CD4-positive, alpha-beta T cell (primary cell): ENCODE measurements at regions not wholly inside any gene's neighbourhood (a gene's known extent, or its start where the extent isn't known, plus 50 kb on each side); places are given as distances from the start of the nearest gene placed in this dataset.
"Not testable (repeated sequence)": the region's sequence is repeated elsewhere in the genome, so short reads cannot be mapped to it uniquely, and the experiment has no call there.

Source experiments
- ATAC-seq: fragments of 200-7000 bp; cut with Tn5 transposase; one replicate; pipeline ENCODE4 v1.10.0; 2022; ENCODE audit warnings: mild to moderate bottlenecking; ENCODE audit not compliant: poor library complexity
- CTCF ChIA-PET: fragments of 350-600 bp; sonication (Branson Sonifier 250); formaldehyde crosslinking; loops from one replicate; lab custom pipeline; 2021; ENCODE audit warnings: antibody characterized with exemption, inconsistent platforms; lab: Charles Lee
- POLR2A ChIA-PET: fragments of 350-600 bp; sonication (Branson Sonifier 250); formaldehyde crosslinking; loops from one replicate; lab custom pipeline; 2021; ENCODE audit warnings: antibody characterized with exemption, inconsistent platforms; lab: Charles Lee
- DNase-seq, 14 experiments: peaks; one replicate each; pipeline ENCODE4 v3.0.0-alpha.2; 2013 to 2020; ENCODE audit warnings: mixed read lengths in 2 of 14
- H3K27ac ChIP-seq, 2 donors: one replicate each; pipeline versions ENCODE4 v1.5.1 to v1.7.0; 2013; ENCODE audit warnings: low read length in 2 of 2, low read depth in 1 of 2, mild to moderate bottlenecking in 1 of 2
- H3K27me3 ChIP-seq, 2 experiments: 1 replicate in 1 of 2; 2 replicates in 1 of 2; pipeline versions ENCODE4 v1.6.1 to v1.7.0; 2013; ENCODE audit warnings: low read length in 2 of 2, control low read depth in 1 of 2, mild to moderate bottlenecking in 1 of 2, moderate library complexity in 1 of 2; ENCODE audit not compliant: insufficient read depth in 2 of 2, control insufficient read depth in 1 of 2
- H3K36me3 ChIP-seq: one replicate; pipeline ENCODE4 v1.6.1; 2013; ENCODE audit warnings: low read length, control low read depth; ENCODE audit not compliant: insufficient read depth
- H3K4me1 ChIP-seq: one replicate; pipeline ENCODE4 v1.6.1; 2013; ENCODE audit warnings: low read length, control low read depth; ENCODE audit not compliant: insufficient read depth
- H3K4me3 ChIP-seq: one replicate; pipeline ENCODE4 v1.5.1; 2013; ENCODE audit warnings: mild to moderate bottlenecking, low read length, moderate library complexity
- H3K9me3 ChIP-seq, 2 experiments: 1 replicate in 1 of 2; 2 replicates in 1 of 2; pipeline versions ENCODE4 v1.6.1 to v1.7.0; 2013; ENCODE audit warnings: low read length in 2 of 2, mild to moderate bottlenecking in 2 of 2, control low read depth in 1 of 2, moderate library complexity in 1 of 2; ENCODE audit not compliant: control insufficient read depth in 1 of 2, insufficient read depth in 1 of 2
- H3K27ac Mint-ChIP-seq: one replicate; pipeline ENCODE4 v1.8.0; 2020; ENCODE audit warnings: mixed read lengths
- H3K27me3 Mint-ChIP-seq: one replicate; pipeline ENCODE4 v1.8.0; 2021; ENCODE audit warnings: mixed read lengths
- H3K36me3 Mint-ChIP-seq: one replicate; pipeline ENCODE4 v1.8.0; 2021; ENCODE audit warnings: low read depth, mixed read lengths
- H3K4me1 Mint-ChIP-seq: one replicate; pipeline ENCODE4 v1.8.0; 2021; ENCODE audit warnings: low read depth, mixed read lengths
- H3K4me3 Mint-ChIP-seq: one replicate; pipeline ENCODE4 v1.8.0; 2020; ENCODE audit warnings: mild to moderate bottlenecking, mixed read lengths
- H3K9me3 Mint-ChIP-seq: one replicate; pipeline ENCODE4 v1.8.0; 2020; ENCODE audit warnings: mixed read lengths
- intact Hi-C, 2 experiments: fragments of 100-400 bp; cut with DNase I in 1 of 2; cut with micrococcal nuclease in 1 of 2; formaldehyde crosslinking; loops; one replicate each; pipeline versions ENCODE4 v1.15.1 to v1.9.0; 2023 to 2025; cut with DNase I, micrococcal nuclease
- TF ChIP-seq, protein P1 (sequence below): fragments of 200-600 bp; IDR thresholded peaks from one replicate; pipeline ENCODE4 v1.8.0; 2022; ENCODE audit warnings: antibody characterized with exemption, mild to moderate bottlenecking

DNA sequence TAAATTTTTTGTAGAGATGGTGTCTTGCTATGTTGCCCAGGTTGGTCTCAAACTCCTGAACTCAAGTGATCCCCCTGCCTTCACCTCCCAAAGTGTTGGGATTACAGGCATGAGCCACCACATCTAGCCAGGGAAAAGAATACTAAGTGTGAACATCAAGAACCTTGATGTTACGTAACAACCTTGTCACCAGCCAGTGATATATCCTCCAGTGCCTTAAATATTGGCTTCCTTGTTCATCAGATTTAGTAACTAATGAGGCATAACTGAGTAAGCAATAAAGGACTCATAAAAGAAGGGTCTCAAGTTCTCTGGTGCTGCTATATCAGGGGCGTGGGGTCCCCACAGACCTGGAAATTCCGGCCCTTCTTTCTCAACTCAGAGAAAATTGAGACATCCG is 60.5 kb upstream of the ENPEP start:
- ChIA-PET POLR2A (no interaction called here), CTCF (no interaction called here)
- no peaks in the 10 kb centered on the region for H3K4me1 Mint-ChIP-seq
- no peak overlapping the region for H3K4me3 Mint-ChIP-seq
- Histone ChIP-seq H3K4me1 (no peaks in the 10 kb centered on the region), H3K36me3 (no peaks in the 10 kb centered on the region), H3K9me3 (peaks cover 0 to 13% of the 10 kb centered on the region in 2 experiments), H3K27ac (no peak overlapping the region), H3K4me3 (no peak overlapping the region), H3K27me3 (peaks cover 2 to 5% of the 10 kb centered on the region in 2 experiments)
- no peaks in the 10 kb centered on the region for H3K36me3 Mint-ChIP-seq
- no peaks in the 10 kb centered on the region for H3K9me3 Mint-ChIP-seq
- TF ChIP-seq, protein P1, sequence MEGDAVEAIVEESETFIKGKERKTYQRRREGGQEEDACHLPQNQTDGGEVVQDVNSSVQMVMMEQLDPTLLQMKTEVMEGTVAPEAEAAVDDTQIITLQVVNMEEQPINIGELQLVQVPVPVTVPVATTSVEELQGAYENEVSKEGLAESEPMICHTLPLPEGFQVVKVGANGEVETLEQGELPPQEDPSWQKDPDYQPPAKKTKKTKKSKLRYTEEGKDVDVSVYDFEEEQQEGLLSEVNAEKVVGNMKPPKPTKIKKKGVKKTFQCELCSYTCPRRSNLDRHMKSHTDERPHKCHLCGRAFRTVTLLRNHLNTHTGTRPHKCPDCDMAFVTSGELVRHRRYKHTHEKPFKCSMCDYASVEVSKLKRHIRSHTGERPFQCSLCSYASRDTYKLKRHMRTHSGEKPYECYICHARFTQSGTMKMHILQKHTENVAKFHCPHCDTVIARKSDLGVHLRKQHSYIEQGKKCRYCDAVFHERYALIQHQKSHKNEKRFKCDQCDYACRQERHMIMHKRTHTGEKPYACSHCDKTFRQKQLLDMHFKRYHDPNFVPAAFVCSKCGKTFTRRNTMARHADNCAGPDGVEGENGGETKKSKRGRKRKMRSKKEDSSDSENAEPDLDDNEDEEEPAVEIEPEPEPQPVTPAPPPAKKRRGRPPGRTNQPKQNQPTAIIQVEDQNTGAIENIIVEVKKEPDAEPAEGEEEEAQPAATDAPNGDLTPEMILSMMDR: no peak
- intact Hi-C loops: no loop called here
- DNase-seq: no peak
- peaks cover 32% of the 10 kb centered on the region for H3K27me3 Mint-ChIP-seq
- ATAC-seq: no peak
- H3K27ac Mint-ChIP-seq: no peak overlapping the region

DNA sequence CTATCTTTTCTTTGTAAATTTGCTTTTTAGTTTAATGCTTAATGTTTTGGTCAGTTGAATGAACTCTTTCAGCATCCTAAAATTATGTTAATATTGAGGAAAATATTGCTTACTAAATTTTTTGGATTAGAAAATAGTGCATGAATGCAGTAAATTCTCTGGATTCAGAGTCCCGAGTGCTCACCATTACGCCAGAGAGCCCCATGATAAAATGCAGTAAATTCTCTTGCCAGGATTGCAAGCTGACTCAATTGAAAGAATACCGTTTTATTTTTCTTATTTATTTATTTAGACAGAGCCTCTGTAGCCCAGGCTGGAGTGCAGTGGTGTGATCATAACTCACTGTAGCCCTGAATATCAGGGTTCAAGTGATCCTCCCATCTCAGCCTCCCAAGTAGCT is 60.9 kb upstream of the ENPEP start:
- no peaks in the 10 kb centered on the region for H3K4me1 ChIP-seq
- peaks cover 0 to 13% of the 10 kb centered on the region in 2 experiments for H3K9me3 ChIP-seq
- ChIA-PET POLR2A (no interaction called here), CTCF (no interaction called here)
- ATAC-seq: no peak
- Mint-ChIP-seq H3K27me3 (peaks cover 32% of the 10 kb centered on the region), H3K36me3 (no peaks in the 10 kb centered on the region), H3K4me3 (no peak overlapping the region), H3K4me1 (no peaks in the 10 kb centered on the region), H3K9me3 (no peaks in the 10 kb centered on the region), H3K27ac (no peak overlapping the region)
- intact Hi-C loops: no loop called here
- H3K27me3 ChIP-seq: peaks cover 2 to 5% of the 10 kb centered on the region in 2 experiments
- DNase-seq: no peak
- H3K27ac ChIP-seq: no peak overlapping the region
- TF ChIP-seq, protein P1: no peak
- H3K4me3 ChIP-seq: no peak overlapping the region
- no peaks in the 10 kb centered on the region for H3K36me3 ChIP-seq

DNA sequence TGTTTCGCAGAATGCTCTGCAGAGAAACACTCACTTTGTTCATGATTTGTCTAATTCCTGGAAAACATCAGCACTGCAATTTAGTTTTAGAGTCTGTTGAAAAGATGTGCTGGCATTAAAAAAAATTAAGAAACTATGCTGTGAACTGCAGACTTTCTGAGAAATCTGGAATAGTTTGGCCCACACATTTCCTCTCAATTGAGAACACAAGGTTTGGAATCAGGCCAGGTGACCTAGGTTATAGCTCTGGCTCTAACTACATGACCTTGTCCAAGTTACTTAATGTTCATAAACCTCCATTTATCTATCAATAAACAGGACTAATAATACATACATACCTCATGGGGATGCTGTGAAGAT is 61.4 kb upstream of the ENPEP start:
- DNase-seq (no peak), ATAC-seq (no peak)
- Mint-ChIP-seq H3K36me3 (no peaks in the 10 kb centered on the region), H3K4me1 (no peaks in the 10 kb centered on the region), H3K4me3 (no peak overlapping the region), H3K9me3 (no peaks in the 10 kb centered on the region), H3K27me3 (peaks cover 32% of the 10 kb centered on the region), H3K27ac (no peak overlapping the region)
- Histone ChIP-seq H3K4me3 (no peak overlapping the region), H3K4me1 (no peaks in the 10 kb centered on the region), H3K9me3 (peaks cover 0 to 10% of the 10 kb centered on the region in 2 experiments), H3K27ac (no peak overlapping the region), H3K27me3 (peaks cover 2 to 5% of the 10 kb centered on the region in 2 experiments), H3K36me3 (no peaks in the 10 kb centered on the region)
- ChIA-PET CTCF (no interaction called here), POLR2A (no interaction called here)
- intact Hi-C loops: no loop called here
- TF ChIP-seq, protein P1: no peak

DNA sequence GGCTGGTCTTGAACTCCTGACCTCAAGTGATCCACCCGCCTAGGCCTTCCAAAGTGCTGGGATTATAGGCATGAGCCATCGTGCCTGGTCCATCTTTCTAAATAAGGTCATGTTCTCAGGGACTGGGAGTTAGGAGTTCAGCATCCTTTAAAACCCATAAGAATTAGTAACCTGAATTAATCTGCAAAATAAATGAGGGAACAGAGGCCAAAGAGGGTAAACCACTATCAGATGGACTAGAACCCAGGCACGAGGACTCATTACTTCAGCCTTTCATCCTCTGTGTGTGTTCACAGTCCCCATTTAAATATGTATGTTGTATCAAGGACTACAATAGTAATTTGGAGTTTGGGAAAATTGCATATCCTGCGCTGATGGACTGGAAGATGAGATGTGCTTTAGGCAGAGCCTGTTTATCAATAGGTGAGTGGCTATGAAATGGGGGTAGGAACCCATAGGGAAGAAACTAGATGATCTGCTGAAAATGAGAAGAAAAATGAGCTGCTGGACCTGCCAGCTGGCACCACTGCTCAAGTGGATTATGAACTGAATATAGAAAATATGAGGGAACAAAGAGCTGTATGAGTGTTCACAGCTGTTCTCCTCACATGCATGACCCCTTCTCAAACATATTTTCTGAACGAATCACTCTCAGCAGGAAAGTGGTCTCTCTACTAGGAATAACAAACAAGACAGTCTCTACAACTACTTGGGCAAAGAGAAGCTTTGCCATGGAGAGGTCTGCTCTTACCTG is 62.0 kb upstream of the ENPEP start:
- H3K36me3 ChIP-seq, intact Hi-C loops, H3K27me3 ChIP-seq, H3K27ac ChIP-seq, CTCF ChIA-PET, H3K9me3 Mint-ChIP-seq, POLR2A ChIA-PET, DNase-seq, H3K4me3 Mint-ChIP-seq, H3K4me3 ChIP-seq, ATAC-seq, H3K27ac Mint-ChIP-seq, H3K4me1 Mint-ChIP-seq, H3K9me3 ChIP-seq, H3K4me1 ChIP-seq, H3K36me3 Mint-ChIP-seq: not testable (repeated sequence)
- peaks cover 32% of the 10 kb centered on the region for H3K27me3 Mint-ChIP-seq
